IMR-90 (cell line): ENCODE measurements at regions not wholly inside any gene's neighbourhood (a gene's known extent, or its start where the extent isn't known, plus 50 kb on each side); places are given as distances from the start of the nearest gene placed in this dataset.

Experiments used
- ATAC-seq: fragments of 200-7000 bp; cut with Tn5 transposase; 2 replicates; pipeline ENCODE4 v1.9.1; 2020; ENCODE audit warnings: low read depth, mild to moderate bottlenecking, moderate library complexity
- BruUV-seq: library from RNA; stranded (reverse); fragments of 400-500 nt; replicated peaks from 2 replicates; lab custom pipeline; 2021; lab: Mats Ljungman, UMichigan
- CTCF ChIA-PET: fragments of 300-600 bp; formaldehyde crosslinking; extraction: SDS; loops from one replicate; lab custom pipeline; 2021; ENCODE audit warnings: antibody characterized with exemption; lab: Yijun Ruan, JAX
- POLR2A ChIA-PET: fragments of 300-600 bp; sonication (Branson Sonifier 250); formaldehyde crosslinking; loops from one replicate; lab custom pipeline; 2022; ENCODE audit warnings: antibody characterized with exemption; ENCODE audit not compliant: unreplicated experiment; lab: Charles Lee
- DNase-seq: peaks from one replicate; pipeline ENCODE4 v3.0.0; 2013
- H2AFZ ChIP-seq: replicated peaks from 2 replicates; pipeline ENCODE3; 2013; ENCODE audit warnings: low read length, mild to moderate bottlenecking; ENCODE audit not compliant: poor library complexity
- H2AK5ac ChIP-seq: 2 replicates; pipeline ENCODE4 v1.6.1; 2013; ENCODE audit warnings: low read depth, low read length, inconsistent platforms
- H2AK9ac ChIP-seq: replicated peaks from 2 replicates; pipeline ENCODE3; 2013; ENCODE audit warnings: mild to moderate bottlenecking, low read depth, low read length, moderate library complexity; ENCODE audit not compliant: poor library complexity
- H2BK120ac ChIP-seq: 2 replicates; pipeline ENCODE4 v1.6.1; 2013; ENCODE audit warnings: low read depth, low read length, inconsistent platforms
- H2BK15ac ChIP-seq: 3 replicates; pipeline ENCODE4 v1.6.1; 2013; ENCODE audit warnings: low read depth, low read length, inconsistent platforms
- H2BK20ac ChIP-seq: 2 replicates; pipeline ENCODE4 v1.6.1; 2013; ENCODE audit warnings: low read depth, mild to moderate bottlenecking, inconsistent platforms, low read length, moderate library complexity
- H2BK5ac ChIP-seq: 2 replicates; pipeline ENCODE4 v1.6.1; 2013; ENCODE audit warnings: mild to moderate bottlenecking, low read depth, low read length, inconsistent platforms; ENCODE audit not compliant: poor library complexity, severe bottlenecking
- H3K14ac ChIP-seq: replicated peaks from 2 replicates; pipeline ENCODE4 v1.6.1; 2013; ENCODE audit warnings: low read depth, low read length, inconsistent platforms
- H3K18ac ChIP-seq: 2 replicates; pipeline ENCODE4 v1.6.1; 2013; ENCODE audit warnings: low read depth, low read length, control low read depth
- H3K23ac ChIP-seq: 2 replicates; pipeline ENCODE4 v1.6.1; 2013; ENCODE audit warnings: low read depth, low read length, inconsistent platforms
- H3K27ac ChIP-seq: 2 replicates; pipeline ENCODE4 v1.5.1; 2013; ENCODE audit warnings: mild to moderate bottlenecking, control low read depth, low read length; ENCODE audit not compliant: insufficient read depth
- H3K27me3 ChIP-seq: 2 replicates; pipeline ENCODE4 v1.6.1; 2013; ENCODE audit warnings: low read length; ENCODE audit not compliant: control insufficient read depth, insufficient read depth
- H3K36me3 ChIP-seq: 2 replicates; pipeline ENCODE4 v1.6.1; 2013; ENCODE audit warnings: low read length, mixed read lengths; ENCODE audit not compliant: control insufficient read depth, insufficient read depth
- H3K4ac ChIP-seq: 2 replicates; pipeline ENCODE4 v1.6.1; 2013; ENCODE audit warnings: low read depth, low read length, inconsistent platforms
- H3K4me1 ChIP-seq: 2 replicates; pipeline ENCODE4 v1.6.1; 2013; ENCODE audit warnings: low read length, mixed read lengths; ENCODE audit not compliant: control insufficient read depth, insufficient read depth
- H3K4me2 ChIP-seq: 2 replicates; pipeline ENCODE4 v1.6.1; 2013; ENCODE audit warnings: low read depth, mild to moderate bottlenecking, control low read depth, low read length, moderate library complexity
- H3K4me3 ChIP-seq: 2 replicates; pipeline ENCODE4 v1.5.1; 2013; ENCODE audit warnings: low read depth, mild to moderate bottlenecking, control low read depth, low read length, moderate library complexity; ENCODE audit not compliant: insufficient read depth
- H3K56ac ChIP-seq: 2 replicates; pipeline ENCODE4 v1.6.1; 2013; ENCODE audit warnings: low read length, inconsistent platforms; ENCODE audit not compliant: insufficient read depth; ENCODE audit errors: extremely low read depth
- H3K79me1 ChIP-seq, 2 experiments: 2 replicates each; pipeline ENCODE4 v1.6.1; 2013; ENCODE audit warnings: low read length in 2 of 2, inconsistent platforms in 1 of 2, low read depth in 1 of 2
- H3K9ac ChIP-seq: 2 replicates; pipeline ENCODE4 v1.6.1; 2013; ENCODE audit warnings: low read depth, low read length, control low read depth
- H3K9me1 ChIP-seq: 2 replicates; pipeline ENCODE4 v1.6.1; 2013; ENCODE audit warnings: low read length, inconsistent platforms; ENCODE audit not compliant: insufficient read depth
- H3K9me3 ChIP-seq: 2 replicates; pipeline ENCODE4 v1.6.1; 2013; ENCODE audit warnings: low read length; ENCODE audit not compliant: control insufficient read depth, insufficient read depth
- H4K20me1 ChIP-seq: 2 replicates; pipeline ENCODE4 v1.6.1; 2013; ENCODE audit warnings: low read length, inconsistent platforms; ENCODE audit not compliant: insufficient read depth
- H4K5ac ChIP-seq: 2 replicates; pipeline ENCODE4 v1.6.1; 2013; ENCODE audit warnings: mild to moderate bottlenecking, low read depth, low read length, control low read depth
- H4K8ac ChIP-seq, 2 experiments: 2 replicates each; pipeline ENCODE4 v1.6.1; 2013; ENCODE audit warnings: low read depth in 2 of 2, low read length in 2 of 2, control low read depth in 1 of 2, inconsistent platforms in 1 of 2
- H4K91ac ChIP-seq: 2 replicates; pipeline ENCODE4 v1.6.1; 2013; ENCODE audit warnings: low read depth, low read length, inconsistent platforms; ENCODE audit not compliant: insufficient read depth
- BHLHE40 ChIP-seq: fragments of 150-350 bp; IDR thresholded peaks from 2 replicates; pipeline ENCODE4 v1.6.1; 2016; ENCODE audit warnings: mild to moderate bottlenecking, low read depth, low read length
- CEBPB ChIP-seq: IDR thresholded peaks from 2 replicates; pipeline ENCODE4 v1.6.1; 2012; ENCODE audit warnings: low read depth, low read length, improper control_type of control experiment
- CHD1 ChIP-seq: IDR thresholded peaks from 2 replicates; pipeline ENCODE4 v1.6.1; 2012; ENCODE audit warnings: low read depth, low read length, improper control_type of control experiment
- CTCF ChIP-seq: conservative IDR thresholded peaks from 2 replicates; pipeline ENCODE4 v1.5.1; 2012; ENCODE audit warnings: mild to moderate bottlenecking, low read depth, low read length, improper control_type of control experiment
- ELK1 ChIP-seq: fragments of 150-350 bp; IDR thresholded peaks from 2 replicates; pipeline ENCODE4 v1.6.1; 2016; ENCODE audit warnings: low read depth, mild to moderate bottlenecking, low read length, moderate library complexity, borderline replicate concordance
- FOS ChIP-seq: fragments of 150-350 bp; IDR thresholded peaks from 2 replicates; pipeline ENCODE4 v1.6.1; 2016; ENCODE audit warnings: low read depth, low read length
- MAFK ChIP-seq: IDR thresholded peaks from 2 replicates; pipeline ENCODE4 v1.6.1; 2012; ENCODE audit warnings: low read depth, low read length, improper control_type of control experiment
- MXI1 ChIP-seq: IDR thresholded peaks from 2 replicates; pipeline ENCODE4 v1.6.1; 2012; ENCODE audit warnings: low read depth, mild to moderate bottlenecking, low read length, moderate library complexity, borderline replicate concordance
- NFE2L2 ChIP-seq: fragments of 150-350 bp; IDR thresholded peaks from 2 replicates; pipeline ENCODE4 v1.6.1; 2016; ENCODE audit warnings: low read depth, mild to moderate bottlenecking, low read length
- POLR2A ChIP-seq: IDR thresholded peaks from 2 replicates; pipeline ENCODE4 v1.6.1; 2012; ENCODE audit warnings: mild to moderate bottlenecking, low read depth, low read length
- RAD21 ChIP-seq: IDR thresholded peaks from 2 replicates; pipeline ENCODE4 v1.6.1; 2012; ENCODE audit warnings: low read length, improper control_type of control experiment
- RFX5 ChIP-seq: IDR thresholded peaks from 2 replicates; pipeline ENCODE4 v1.8.0; 2012; ENCODE audit warnings: low read depth, mild to moderate bottlenecking, low read length, moderate library complexity
- SMC3 ChIP-seq: fragments of 150-350 bp; IDR thresholded peaks from 2 replicates; pipeline ENCODE4 v1.6.1; 2016; ENCODE audit warnings: low read depth, mild to moderate bottlenecking, antibody characterized with exemption, low read length, moderate library complexity
- WGBS, 2 experiments: methylation state at CpG; one replicate each; pipeline versions ENCODE4 v1.1.5 to v1.1.7; 2013; ENCODE audit warnings: missing lambda C conversion rate in 2 of 2; ENCODE audit not compliant: insufficient read length in 1 of 2; ENCODE audit errors: extremely low coverage in 2 of 2; 5-methylcytosine and 5-hydroxymethylcytosine counted together
- dilution Hi-C: fragments of 300-500 bp; cut with HindIII; formaldehyde crosslinking; loops from one replicate; pipeline ENCODE4 v1.14.3; 2018; ENCODE audit warnings: low sequenced_read_pairs; ENCODE audit not compliant: unreplicated experiment
- in situ Hi-C: fragments of 300-500 bp; cut with MboI; formaldehyde crosslinking; loops from 3 replicates; pipeline ENCODE4 v1.14.3; 2019; ENCODE audit warnings: low sequenced_read_pairs, inconsistent platforms, mixed read lengths
- intact Hi-C: fragments of 100-400 bp; cut with micrococcal nuclease; formaldehyde crosslinking; loops from 2 replicates; pipeline ENCODE4 v1.10.0; 2022

- Histone ChIP-seq H2BK5ac (no peak overlapping the region), H2AFZ (no peak overlapping the region), H3K36me3 (no peaks in the 10 kb centered on the region), H4K8ac (no peak overlapping the region), H2AK5ac (no peak overlapping the region), H4K5ac (no peak overlapping the region), H2BK20ac (no peak overlapping the region), H3K27ac (no peak overlapping the region), H3K23ac (no peak overlapping the region), H3K4me2 (no peak overlapping the region), H2BK120ac (no peak overlapping the region), H3K56ac (no peak overlapping the region), H3K14ac (no peak overlapping the region), H3K79me1 (no peaks in the 10 kb centered on the region), H2BK15ac (no peak overlapping the region), H3K4me3 (no peak overlapping the region), H3K27me3 (no peaks in the 10 kb centered on the region), H4K91ac (no peak overlapping the region), H3K18ac (no peak overlapping the region), H4K20me1 (no peaks in the 10 kb centered on the region), H3K4me1 (no peaks in the 10 kb centered on the region), H3K9ac (no peak overlapping the region), H3K9me3 (peaks cover 21% of the 10 kb centered on the region), H3K9me1 (no peaks in the 10 kb centered on the region), H3K4ac (no peak overlapping the region), H2AK9ac (no peak overlapping the region)
- TF ChIP-seq BHLHE40 (no peak), CHD1 (no peak), RFX5 (no peak), NFE2L2 (no peak), SMC3 (no peak), ELK1 (no peak), FOS (no peak), POLR2A (no peak), CEBPB (no peak), RAD21 (no peak), CTCF (no peak), MXI1 (no peak), MAFK (no peak)
- ChIA-PET POLR2A (no interaction called here), CTCF (interaction anchor here (0.6 kb wide), 1 partner anchor 1893 kb away, joined by 3 read pairs; no protein-coding TSS in a partner anchor)
- BruUV-seq = no TSS peak
- intact Hi-C loops (no loop called here), dilution Hi-C loops (no loop called here), in situ Hi-C loops (no loop called here)
- ATAC-seq = no peak
- 27% methylated on average over 3 of the region's 10 CpGs; no CpG with 5 or more reads in 1 of the 2 experiments for WGBS, 2 experiments
- no peak for DNase-seq
These were observed 427.3 kb downstream of the GALR1 start for GRCh38 chr18:77676910-77677309.
